SH-SY5Y (cell line): ENCODE measurements at regions not wholly inside any gene's neighbourhood (a gene's known extent, or its start where the extent isn't known, plus 50 kb on each side); places are given as distances from the start of the nearest gene placed in this dataset.

ENCODE experiments used
- GATA2 ChIP-seq: IDR thresholded peaks from 2 replicates; pipeline ENCODE4 v1.6.1; 2011; ENCODE audit warnings: mild to moderate bottlenecking, low read depth, low read length
- GATA3 ChIP-seq: IDR thresholded peaks from 2 replicates; pipeline ENCODE4 v1.6.1; 2011; ENCODE audit warnings: low read depth, mild to moderate bottlenecking, low read length, moderate library complexity

GRCh38 chr2:155442088-155442487, 743.6 kb downstream of the KCNJ3 start:
- no peak for TF ChIP-seq GATA3
- no peak for TF ChIP-seq GATA2

GRCh38 chr2:155431004-155431507, 732.6 kb downstream of the KCNJ3 start:
- no peak for TF ChIP-seq GATA2
- TF ChIP-seq GATA3: no peak

GRCh38 chr2:155427470-155427869, 729.0 kb downstream of the KCNJ3 start:
- no peak for TF ChIP-seq GATA2
- TF ChIP-seq GATA3: no peak

- no peak for TF ChIP-seq GATA2
- no peak for TF ChIP-seq GATA3
Measured at GRCh38 chr2:155424518-155424917, 726.0 kb downstream of the KCNJ3 start.

DNA sequence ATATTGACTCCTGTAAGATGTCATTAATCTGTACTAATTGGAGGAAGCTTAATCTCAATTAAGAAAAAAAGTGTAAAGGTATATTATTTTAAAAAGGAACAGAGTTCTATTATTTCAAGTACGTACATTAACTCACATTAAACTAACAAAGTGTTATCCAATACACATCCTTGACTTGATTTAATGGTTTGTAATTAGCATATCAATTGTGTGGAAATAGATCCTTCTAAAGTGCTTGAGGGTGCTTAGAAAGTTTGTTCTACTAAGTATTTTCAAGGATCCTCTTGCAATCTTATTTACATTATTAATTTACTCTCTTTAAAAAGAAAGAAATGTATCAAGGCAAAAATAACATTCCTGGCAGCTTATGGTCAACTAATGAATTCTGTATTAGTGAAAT, 720.3 kb downstream of the KCNJ3 start:
- TF ChIP-seq GATA3 (no peak), GATA2 (no peak)

- no peak for TF ChIP-seq GATA3
- TF ChIP-seq GATA2: no peak
Measured at GRCh38 chr2:155412598-155412997, 714.1 kb downstream of the KCNJ3 start.

GRCh38 chr2:155404433-155405002, 706.0 kb downstream of the KCNJ3 start:
- no peak for TF ChIP-seq GATA3
- TF ChIP-seq GATA2: no peak

DNA sequence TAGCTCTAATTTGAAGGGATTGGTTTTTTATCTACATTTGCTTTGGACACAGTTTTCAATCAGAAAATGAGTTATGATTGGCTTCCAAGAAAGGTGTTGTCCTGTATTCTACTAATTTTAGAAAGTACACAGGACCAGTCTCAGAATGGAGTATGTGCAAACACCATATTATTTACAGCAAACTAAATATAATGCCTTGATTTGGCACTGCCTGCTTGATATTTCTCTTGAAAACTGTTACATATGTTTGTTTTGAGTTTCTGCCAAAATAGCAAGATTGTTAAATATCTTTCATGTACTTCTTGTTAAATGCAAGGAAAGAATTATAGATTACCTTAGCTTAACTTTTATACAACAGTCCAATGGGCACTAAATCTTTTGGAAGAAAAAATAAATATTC, 694.9 kb downstream of the KCNJ3 start:
- TF ChIP-seq GATA3: no peak
- TF ChIP-seq GATA2: no peak

- no peak for TF ChIP-seq GATA3
- TF ChIP-seq GATA2: no peak
Measured at GRCh38 chr2:155391613-155392130, 693.2 kb downstream of the KCNJ3 start.

GRCh38 chr2:155389224-155389623, 690.7 kb downstream of the KCNJ3 start:
- TF ChIP-seq GATA3 (no peak), GATA2 (no peak)

DNA sequence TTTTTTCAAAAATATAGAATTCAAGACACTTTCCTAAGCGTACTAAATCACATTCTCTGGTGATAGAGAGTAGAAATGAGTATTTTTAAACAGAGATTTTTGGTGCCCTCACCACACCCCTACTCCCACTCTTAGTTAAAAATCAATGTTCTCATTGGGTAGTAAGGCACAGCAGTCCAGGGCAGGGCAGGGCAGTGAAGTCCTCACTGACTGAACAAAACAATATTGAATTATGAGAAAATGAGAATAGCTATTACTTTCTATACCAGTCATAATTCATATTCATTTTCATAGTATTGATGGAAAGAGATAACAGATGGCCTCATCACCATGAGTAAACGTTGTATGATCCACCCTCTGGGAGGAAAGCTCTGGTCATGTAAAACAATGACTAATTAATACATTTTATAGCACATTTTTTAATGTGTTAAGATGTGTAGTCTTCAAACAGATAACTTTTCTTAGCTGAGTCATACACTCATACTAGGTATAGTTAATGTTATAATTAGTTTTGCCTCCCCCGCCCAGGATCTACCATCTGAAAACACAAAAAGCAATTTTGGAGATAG, 686.1 kb downstream of the KCNJ3 start:
- no peak for TF ChIP-seq GATA2
- TF ChIP-seq GATA3: no peak

DNA sequence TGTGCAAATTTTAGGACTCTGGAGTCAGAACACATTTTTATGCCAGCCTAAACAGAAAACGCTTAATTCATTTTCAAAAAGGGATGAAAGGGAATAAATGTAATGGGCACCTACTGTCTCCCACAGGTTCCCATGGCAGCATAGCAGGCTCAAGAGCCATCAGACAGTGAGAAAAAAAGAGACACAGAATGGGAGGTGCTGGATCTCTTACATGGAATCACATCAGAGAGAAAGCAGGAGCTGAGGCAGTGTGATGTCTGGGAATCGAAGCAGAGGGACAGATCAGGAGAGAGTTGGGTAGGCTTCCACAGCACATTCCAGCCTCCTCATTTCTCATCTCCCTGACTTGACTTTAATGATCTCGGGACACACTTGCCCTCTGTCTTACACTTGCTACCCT, 684.3 kb downstream of the KCNJ3 start:
- TF ChIP-seq GATA3 (no peak), GATA2 (no peak)

DNA sequence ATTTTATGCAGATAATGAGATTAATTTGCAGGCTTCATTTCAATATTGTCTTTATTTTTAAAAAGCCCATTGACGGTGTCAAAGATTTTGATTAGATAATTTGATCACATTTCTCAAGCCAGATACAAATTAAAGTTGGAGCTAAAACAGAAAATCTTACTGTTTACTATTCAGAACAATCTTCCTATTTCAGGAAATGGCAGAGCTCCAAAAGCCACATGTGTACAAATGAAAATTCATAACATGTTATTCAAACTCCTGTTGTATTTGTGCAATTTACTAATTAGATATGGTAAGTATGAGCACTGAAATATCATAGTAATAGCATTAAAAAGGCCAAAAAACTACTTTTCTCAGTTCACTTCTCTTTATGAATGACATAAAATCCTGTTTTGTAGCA, 682.9 kb downstream of the KCNJ3 start:
- TF ChIP-seq GATA3 (no peak), GATA2 (no peak)

GRCh38 chr2:155379494-155379893, 681.0 kb downstream of the KCNJ3 start:
- TF ChIP-seq GATA2: no peak
- TF ChIP-seq GATA3: no peak

DNA sequence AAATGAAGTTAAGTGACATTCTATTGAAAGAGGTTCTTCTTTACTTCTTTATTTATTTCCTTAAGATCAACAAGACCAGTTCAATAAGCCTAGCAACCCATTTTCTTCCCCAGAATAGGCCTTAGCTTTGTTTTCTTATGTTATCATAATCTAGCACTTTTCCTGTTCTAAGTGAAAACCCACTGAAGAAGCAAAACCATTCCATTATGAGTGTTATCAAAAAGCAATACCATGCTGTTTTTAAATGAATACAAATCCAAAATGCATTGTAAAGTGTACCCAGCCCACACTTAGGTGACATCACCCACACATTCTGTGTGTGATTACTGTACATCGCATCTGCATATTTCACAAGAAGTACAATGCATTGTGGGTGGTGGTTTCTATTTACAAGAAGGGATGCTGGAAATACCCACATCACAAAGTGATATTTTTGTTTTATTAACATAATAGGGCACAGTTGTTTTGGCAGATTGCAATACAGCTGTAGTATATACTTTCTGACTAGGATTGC, 679.5 kb downstream of the KCNJ3 start:
- TF ChIP-seq GATA3: no peak
- no peak for TF ChIP-seq GATA2

- no peak for TF ChIP-seq GATA3
- no peak for TF ChIP-seq GATA2
Measured at GRCh38 chr2:155377266-155377680, 678.8 kb downstream of the KCNJ3 start.
